Body of pancreas (tissue), 4 donors: ENCODE measurements at regions not wholly inside any gene's neighbourhood (a gene's known extent, or its start where the extent isn't known, plus 50 kb on each side); places are given as distances from the start of the nearest gene placed in this dataset.

ENCODE experiments used
- CTCF ChIP-seq, 7 experiments: fragments of 450-650 bp in 4 of 7; fragments of 200-600 bp in 3 of 7; sonication (generic) in 3 of 7; IDR thresholded peaks; one replicate each; pipeline ENCODE4 v1.5.1; 2016 to 2019; ENCODE audit warnings: antibody characterized with exemption in 7 of 7
- POLR2A ChIP-seq, 3 donors: fragments of 450-650 bp; IDR thresholded peaks; one replicate each; pipeline ENCODE4 v1.6.1; 2016; ENCODE audit warnings: antibody characterized with exemption in 3 of 3, mild to moderate bottlenecking in 2 of 3

GRCh38 chr10:123484722-123485121, 181.4 kb upstream of the GPR26 start:
- no peak for TF ChIP-seq CTCF (IDR thresholded peaks at IDR 0.05)
- TF ChIP-seq POLR2A (IDR thresholded peaks at IDR 0.05): no peak
